GM12875 (cell line): ENCODE measurements at regions not wholly inside any gene's neighbourhood (a gene's known extent, or its start where the extent isn't known, plus 50 kb on each side); places are given as distances from the start of the nearest gene placed in this dataset.

Experiments used
- H3K4me3 ChIP-seq: one replicate; pipeline ENCODE4 v1.5.1; 2011; ENCODE audit warnings: low read depth, low read length, control low read depth
- CTCF ChIP-seq: IDR thresholded peaks from 2 replicates; pipeline ENCODE4 v1.5.1; 2011; ENCODE audit warnings: low read depth, mild to moderate bottlenecking, control low read depth, inconsistent platforms, low read length, moderate library complexity, borderline replicate concordance; ENCODE audit not compliant: insufficient read depth

DNA sequence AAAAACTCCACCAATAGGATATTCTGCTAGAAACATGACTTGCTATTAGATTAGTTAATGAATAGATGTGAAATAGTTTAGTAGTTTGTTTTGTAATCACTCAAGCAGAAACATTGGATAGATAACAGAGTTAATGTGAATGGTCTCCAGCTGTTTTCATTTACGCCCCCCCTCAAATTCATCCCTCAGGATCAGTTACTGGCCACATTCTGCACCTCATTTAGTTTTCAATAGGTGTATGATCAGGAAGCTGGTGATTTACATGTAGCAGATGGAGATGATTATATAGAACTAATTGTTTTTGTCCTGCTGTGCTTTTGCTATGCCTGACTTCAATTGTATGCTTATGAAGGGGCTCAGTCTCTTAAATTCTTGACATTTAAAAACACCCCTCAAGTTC is 759.0 kb downstream of the SLITRK6 start:
- no peak for TF ChIP-seq CTCF
- no peak overlapping the region for H3K4me3 ChIP-seq

DNA sequence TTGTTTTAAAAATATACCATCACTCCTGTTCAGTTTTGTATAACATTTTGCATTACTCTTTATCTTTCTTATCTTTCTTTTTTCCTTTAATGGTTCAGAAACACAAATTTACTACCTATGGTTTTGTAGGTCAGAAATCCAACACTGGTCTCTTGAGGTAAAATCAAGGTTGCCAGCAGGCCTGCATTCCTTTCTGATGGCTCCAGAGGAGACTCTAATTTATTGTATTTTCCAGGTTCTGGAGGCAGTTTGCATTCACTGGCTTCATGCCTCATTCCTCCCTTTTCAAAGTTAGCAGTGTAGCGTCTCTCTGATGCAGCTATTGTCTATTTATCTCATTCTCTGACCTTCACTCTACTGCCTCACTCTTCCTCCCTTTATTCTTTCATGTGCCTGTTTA is 767.4 kb downstream of the SLITRK6 start:
- no peak for TF ChIP-seq CTCF
- no peak overlapping the region for H3K4me3 ChIP-seq

GRCh38 chr13:85028035-85028434 is 771.2 kb downstream of the SLITRK6 start:
- no peak for TF ChIP-seq CTCF
- H3K4me3 ChIP-seq, result no peak overlapping the region

- no peak overlapping the region for H3K4me3 ChIP-seq
- TF ChIP-seq CTCF, result no peak
These were observed 780.1 kb downstream of the SLITRK6 start for GRCh38 chr13:85019121-85019520.

DNA sequence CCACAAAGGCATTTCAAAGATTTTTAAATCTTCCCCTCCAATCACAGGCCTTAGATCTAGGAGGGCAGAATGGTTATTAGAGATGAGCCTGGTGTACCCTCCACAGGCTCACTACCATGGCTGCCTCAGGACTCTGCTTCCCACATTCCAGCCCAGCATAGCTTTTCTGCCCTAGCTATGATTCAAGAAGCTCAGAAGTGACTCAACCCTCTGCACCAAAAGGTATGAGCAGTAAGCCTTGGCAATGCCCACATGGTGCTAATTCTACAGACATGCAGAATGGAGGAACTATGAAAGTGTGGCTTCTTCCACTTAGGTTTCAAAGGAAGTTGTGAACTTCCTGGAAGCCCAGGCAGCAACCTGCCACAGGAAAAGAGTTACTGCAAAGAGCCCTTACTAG is 786.2 kb downstream of the SLITRK6 start:
- no peak overlapping the region for H3K4me3 ChIP-seq
- TF ChIP-seq CTCF, result no peak

GRCh38 chr13:85009447-85009846 is 789.8 kb downstream of the SLITRK6 start:
- TF ChIP-seq CTCF, result no peak
- no peak overlapping the region for H3K4me3 ChIP-seq

- no peak overlapping the region for H3K4me3 ChIP-seq
- TF ChIP-seq CTCF, result no peak
These were observed 800.0 kb downstream of the SLITRK6 start for GRCh38 chr13:84999252-84999651.
